Activated B cell treated with CpG ODN at 0.5 μM for 24 hours (primary cell): ENCODE measurements at regions not wholly inside any gene's neighbourhood (a gene's known extent, or its start where the extent isn't known, plus 50 kb on each side); places are given as distances from the start of the nearest gene placed in this dataset.

ENCODE experiments used
- ATAC-seq: fragments of 200-7000 bp; cut with Tn5 transposase; one replicate; pipeline ENCODE4 v1.10.0; 2021; ENCODE audit warnings: low read depth, mild to moderate bottlenecking, moderate library complexity
- CTCF ChIA-PET: fragments of 350-600 bp; sonication (Branson Sonifier 250); formaldehyde crosslinking; loops from one replicate; lab custom pipeline; 2021; ENCODE audit warnings: antibody characterized with exemption; lab: Charles Lee
- POLR2A ChIA-PET: fragments of 350-600 bp; sonication (Branson Sonifier 250); formaldehyde crosslinking; loops from one replicate; lab custom pipeline; 2021; ENCODE audit warnings: antibody characterized with exemption; lab: Charles Lee
- DNase-seq: peaks from one replicate; pipeline ENCODE4 v3.0.0; 2022
- H3K27ac Mint-ChIP-seq: one replicate; pipeline ENCODE4 v1.8.0; 2020; ENCODE audit warnings: mixed read lengths
- H3K27me3 Mint-ChIP-seq: one replicate; pipeline ENCODE4 v1.8.0; 2021; ENCODE audit warnings: mixed read lengths
- H3K36me3 Mint-ChIP-seq: one replicate; pipeline ENCODE4 v1.8.0; 2021; ENCODE audit warnings: low read depth, mixed read lengths
- H3K4me1 Mint-ChIP-seq: one replicate; pipeline ENCODE4 v1.8.0; 2021; ENCODE audit warnings: mixed read lengths
- H3K4me3 Mint-ChIP-seq: one replicate; pipeline ENCODE4 v1.8.0; 2020; ENCODE audit warnings: mild to moderate bottlenecking, mixed read lengths
- H3K9me3 Mint-ChIP-seq: one replicate; pipeline ENCODE4 v1.8.0; 2020; ENCODE audit warnings: mixed read lengths
- intact Hi-C: fragments of 100-400 bp; cut with micrococcal nuclease; formaldehyde crosslinking; loops from one replicate; pipeline ENCODE4 v1.15.1; 2024
- TF ChIP-seq, protein P1 (sequence below): fragments of 200-600 bp; IDR thresholded peaks from one replicate; pipeline ENCODE4 v1.8.0; 2022; ENCODE audit warnings: antibody characterized with exemption, mild to moderate bottlenecking

DNA sequence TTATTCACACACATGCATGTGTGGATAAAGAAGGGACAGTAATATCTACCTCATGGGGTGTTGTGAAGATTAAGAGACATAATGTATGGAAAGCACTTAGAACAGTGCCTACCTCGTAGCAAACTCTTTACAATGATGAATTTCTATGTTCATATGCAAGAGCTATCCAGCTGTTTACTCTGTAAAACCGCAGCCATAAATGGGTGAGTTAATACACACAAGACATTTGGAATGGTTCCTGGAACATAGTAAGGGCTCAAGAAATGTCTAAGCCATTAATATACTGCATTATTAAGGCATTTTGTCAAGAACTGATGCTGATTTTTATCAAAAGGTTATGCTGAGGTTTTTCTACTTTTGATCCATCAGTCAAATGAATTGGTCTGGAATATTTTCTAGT is 1076.2 kb downstream of the TSN start:
- H3K36me3 Mint-ChIP-seq, result no peaks in the 10 kb centered on the region
- no peaks in the 10 kb centered on the region for H3K9me3 Mint-ChIP-seq
- no peaks in the 10 kb centered on the region for H3K27me3 Mint-ChIP-seq
- no peak overlapping the region for H3K27ac Mint-ChIP-seq
- TF ChIP-seq, protein P1, sequence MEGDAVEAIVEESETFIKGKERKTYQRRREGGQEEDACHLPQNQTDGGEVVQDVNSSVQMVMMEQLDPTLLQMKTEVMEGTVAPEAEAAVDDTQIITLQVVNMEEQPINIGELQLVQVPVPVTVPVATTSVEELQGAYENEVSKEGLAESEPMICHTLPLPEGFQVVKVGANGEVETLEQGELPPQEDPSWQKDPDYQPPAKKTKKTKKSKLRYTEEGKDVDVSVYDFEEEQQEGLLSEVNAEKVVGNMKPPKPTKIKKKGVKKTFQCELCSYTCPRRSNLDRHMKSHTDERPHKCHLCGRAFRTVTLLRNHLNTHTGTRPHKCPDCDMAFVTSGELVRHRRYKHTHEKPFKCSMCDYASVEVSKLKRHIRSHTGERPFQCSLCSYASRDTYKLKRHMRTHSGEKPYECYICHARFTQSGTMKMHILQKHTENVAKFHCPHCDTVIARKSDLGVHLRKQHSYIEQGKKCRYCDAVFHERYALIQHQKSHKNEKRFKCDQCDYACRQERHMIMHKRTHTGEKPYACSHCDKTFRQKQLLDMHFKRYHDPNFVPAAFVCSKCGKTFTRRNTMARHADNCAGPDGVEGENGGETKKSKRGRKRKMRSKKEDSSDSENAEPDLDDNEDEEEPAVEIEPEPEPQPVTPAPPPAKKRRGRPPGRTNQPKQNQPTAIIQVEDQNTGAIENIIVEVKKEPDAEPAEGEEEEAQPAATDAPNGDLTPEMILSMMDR, result no peak
- H3K4me1 Mint-ChIP-seq, result no peaks in the 10 kb centered on the region
- ChIA-PET POLR2A (no interaction called here), CTCF (no interaction called here)
- DNase-seq, result no peak
- no peak overlapping the region for H3K4me3 Mint-ChIP-seq
- ATAC-seq, result no peak
- intact Hi-C loops, result no loop called here

DNA sequence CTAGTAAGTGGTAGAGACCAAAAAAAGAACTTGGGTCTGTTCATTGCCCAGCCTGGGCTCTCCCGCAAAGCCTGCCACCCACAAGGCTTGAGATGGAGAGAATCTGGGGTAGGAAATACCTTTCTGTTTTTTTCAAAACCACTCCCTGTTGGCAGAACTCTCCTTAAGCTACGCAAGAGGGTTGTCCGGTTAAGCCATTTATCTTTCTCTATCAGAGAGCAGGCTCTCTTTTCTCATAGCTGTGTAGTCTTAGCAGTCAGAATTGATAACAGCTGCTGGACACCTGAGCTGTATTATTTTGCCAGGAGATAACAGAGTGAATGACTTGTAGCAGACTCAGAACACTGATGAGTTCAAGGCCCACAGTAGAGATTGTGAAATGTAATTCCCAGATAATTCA is 1088.1 kb downstream of the TSN start:
- intact Hi-C loops, result no loop called here

DNA sequence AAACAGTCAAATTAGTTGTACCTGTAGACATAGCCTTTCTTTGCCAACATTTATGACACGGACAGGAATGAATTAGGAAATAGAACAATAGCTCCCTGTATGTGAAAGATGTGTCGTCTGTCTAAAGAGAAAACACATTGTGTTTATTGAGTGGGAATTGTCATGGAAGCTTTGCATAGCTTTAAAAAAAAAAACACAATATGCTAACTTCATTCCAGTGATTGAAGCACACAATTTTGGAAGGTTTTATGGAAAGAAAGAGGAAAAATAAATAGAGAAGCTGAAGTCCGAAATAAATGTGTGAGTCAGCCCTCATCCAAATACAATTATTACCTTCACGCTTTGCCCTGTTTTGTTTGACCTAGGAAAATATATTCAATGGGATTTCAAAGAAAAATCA is 1095.7 kb downstream of the TSN start:
- Mint-ChIP-seq H3K4me1 (no peaks in the 10 kb centered on the region), H3K27me3 (no peaks in the 10 kb centered on the region), H3K36me3 (no peaks in the 10 kb centered on the region), H3K27ac (no peak overlapping the region), H3K4me3 (no peak overlapping the region), H3K9me3 (peaks cover 13% of the 10 kb centered on the region)
- ChIA-PET POLR2A (no interaction called here), CTCF (no interaction called here)
- no peak for DNase-seq
- intact Hi-C loops, result no loop called here
- TF ChIP-seq, protein P1, result no peak
- ATAC-seq, result no peak

More for the DNA sequence above, 1088.1 kb downstream of the TSN start:
- DNase-seq (no peak), ATAC-seq (no peak)
- TF ChIP-seq, protein P1, result no peak
- Mint-ChIP-seq H3K27me3 (no peaks in the 10 kb centered on the region), H3K36me3 (no peaks in the 10 kb centered on the region), H3K27ac (no peak overlapping the region), H3K4me1 (no peaks in the 10 kb centered on the region), H3K4me3 (no peak overlapping the region), H3K9me3 (peaks cover 2% of the 10 kb centered on the region)
- POLR2A ChIA-PET, result no interaction called here
- CTCF ChIA-PET, result no interaction called here

DNA sequence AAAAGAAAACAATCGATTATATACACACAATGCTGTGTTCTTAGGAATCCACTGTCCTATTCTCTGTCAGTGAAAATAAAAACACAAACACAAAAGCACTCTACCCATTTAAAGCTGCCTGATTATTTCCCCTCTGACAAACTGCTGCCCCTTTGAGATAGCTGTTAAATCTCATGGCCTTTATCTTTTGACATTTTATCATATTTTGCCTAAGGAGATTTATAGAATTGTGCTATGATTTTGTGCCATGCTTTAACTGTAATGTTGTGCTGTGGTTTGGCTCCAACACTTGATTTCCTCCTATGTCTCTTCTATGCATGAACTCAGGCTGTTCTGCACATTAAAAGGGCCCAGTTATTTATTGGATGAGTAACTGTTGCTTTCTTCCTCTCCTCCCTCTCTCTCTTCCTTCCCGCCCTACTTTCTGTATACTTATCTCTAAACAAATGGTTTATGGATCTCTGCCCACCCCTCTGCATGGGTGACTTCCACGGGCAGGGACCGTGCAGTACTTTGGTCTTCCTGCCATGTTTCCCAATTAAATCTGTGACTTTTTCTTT is 1096.6 kb downstream of the TSN start:
- ATAC-seq (no peak), DNase-seq (no peak)
- CTCF ChIA-PET, result no interaction called here
- H3K9me3 Mint-ChIP-seq, result peaks cover 13% of the 10 kb centered on the region
- POLR2A ChIA-PET, result no interaction called here
- no peak overlapping the region for H3K27ac Mint-ChIP-seq
- H3K4me1 Mint-ChIP-seq, result no peaks in the 10 kb centered on the region
- no peaks in the 10 kb centered on the region for H3K27me3 Mint-ChIP-seq
- TF ChIP-seq, protein P1, result no peak
- no peak overlapping the region for H3K4me3 Mint-ChIP-seq
- intact Hi-C loops, result no loop called here
- no peaks in the 10 kb centered on the region for H3K36me3 Mint-ChIP-seq

DNA sequence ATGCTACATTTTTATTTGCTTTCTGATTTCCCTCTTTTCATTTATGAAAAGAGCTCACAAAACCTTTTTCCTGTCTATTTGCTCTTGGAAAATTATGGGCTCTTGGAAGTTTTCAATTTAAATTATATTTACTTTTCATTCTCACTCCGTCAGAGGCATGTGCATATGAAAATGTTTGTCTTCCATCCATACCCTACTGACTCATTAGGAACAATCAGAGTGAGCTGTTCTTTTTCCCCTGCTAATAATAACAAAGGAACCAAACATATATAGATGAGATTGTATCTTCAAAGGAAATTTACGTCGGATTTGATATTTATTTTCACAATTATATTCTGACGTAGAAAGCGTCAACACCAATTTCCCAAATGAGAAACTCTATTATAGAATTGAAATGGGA is 1101.2 kb downstream of the TSN start:
- H3K36me3 Mint-ChIP-seq, result no peaks in the 10 kb centered on the region
- H3K27me3 Mint-ChIP-seq, result no peaks in the 10 kb centered on the region
- intact Hi-C loops, result no loop called here
- no peak overlapping the region for H3K4me3 Mint-ChIP-seq
- no peaks in the 10 kb centered on the region for H3K4me1 Mint-ChIP-seq
- TF ChIP-seq, protein P1, result no peak
- DNase-seq (no peak), ATAC-seq (no peak)
- H3K9me3 Mint-ChIP-seq, result peaks cover 18% of the 10 kb centered on the region
- no peak overlapping the region for H3K27ac Mint-ChIP-seq
- POLR2A ChIA-PET, result no interaction called here
- CTCF ChIA-PET, result no interaction called here
